ENCODE measurements at regions not wholly inside any gene's neighbourhood (a gene's known extent, or its start where the extent isn't known, plus 50 kb on each side); places are given as distances from the start of the nearest gene placed in this dataset.

DNA sequence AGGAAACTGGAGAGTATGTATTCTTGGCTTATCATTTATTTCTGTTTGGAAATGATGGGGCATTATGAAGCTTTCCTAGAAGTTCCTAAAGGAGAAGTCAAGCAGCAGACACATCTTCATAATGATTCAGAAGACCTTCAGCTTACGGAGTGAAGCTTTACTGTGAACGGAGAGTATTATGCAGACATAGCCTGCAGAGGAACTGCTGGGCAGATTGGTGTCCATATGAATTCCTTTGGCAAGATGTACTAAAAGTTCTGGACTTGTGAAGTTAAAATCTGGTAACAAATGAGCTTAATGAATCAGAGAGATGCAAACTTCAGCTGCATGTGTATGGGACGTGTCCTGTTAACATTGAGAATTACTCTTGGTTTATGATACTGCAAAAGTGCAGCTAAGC lies 60.1 kb downstream of the NABP1 start:
- H3K4me1 Mint-ChIP-seq, result peaks cover 8% of the 10 kb centered on the region
- no peak for ATAC-seq
- no peak overlapping the region for H3K27ac Mint-ChIP-seq
- H3K27me3 Mint-ChIP-seq, result no peaks in the 10 kb centered on the region
- no peaks in the 10 kb centered on the region for H3K36me3 Mint-ChIP-seq
- peaks cover 3% of the 10 kb centered on the region for H3K9me3 Mint-ChIP-seq
- H3K4me3 Mint-ChIP-seq, result no peak overlapping the region

DNA sequence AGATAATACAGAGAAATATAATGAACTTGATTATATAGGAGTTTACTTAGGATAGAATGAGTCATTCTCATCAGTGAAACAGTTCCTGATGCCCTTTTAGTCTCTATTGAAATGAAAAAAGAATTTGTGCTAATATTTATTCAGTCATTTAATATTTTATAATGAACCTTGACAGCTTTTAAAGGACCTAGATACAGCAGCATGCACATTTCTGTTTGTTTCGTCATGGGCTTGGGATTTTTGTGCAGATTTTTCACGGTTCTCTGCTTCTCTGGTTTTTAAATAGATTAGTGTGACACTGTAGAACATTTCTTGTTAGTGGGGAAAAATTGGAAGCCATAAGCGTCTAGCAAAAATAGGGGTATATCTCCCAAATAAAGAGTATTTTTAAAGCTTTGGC lies 60.7 kb downstream of the NABP1 start:
- Mint-ChIP-seq H3K27ac (no peak overlapping the region), H3K4me1 (peaks cover 8% of the 10 kb centered on the region), H3K27me3 (no peaks in the 10 kb centered on the region), H3K9me3 (peaks cover 3% of the 10 kb centered on the region), H3K4me3 (no peak overlapping the region), H3K36me3 (no peaks in the 10 kb centered on the region)
- no peak for ATAC-seq

DNA sequence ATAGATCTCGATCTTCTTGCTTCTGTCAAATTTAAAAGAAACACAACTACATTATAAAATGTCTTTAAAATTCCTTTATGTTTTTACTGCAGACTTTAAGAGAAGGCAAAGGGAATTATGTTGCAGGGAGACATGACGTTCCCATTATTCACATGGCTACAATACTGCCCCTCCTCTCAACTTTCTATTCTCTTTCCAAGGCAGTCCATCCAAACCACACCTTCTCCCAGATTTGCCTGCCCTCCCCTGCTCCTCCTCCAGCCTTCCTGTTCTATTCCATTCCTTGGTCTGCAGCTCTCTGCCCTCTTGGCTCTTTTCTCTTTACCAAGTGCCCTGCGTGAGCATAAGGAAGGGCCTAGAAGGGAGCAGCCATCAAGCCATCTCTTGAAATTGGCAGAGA lies 61.3 kb downstream of the NABP1 start:
- peaks cover 3% of the 10 kb centered on the region for H3K9me3 Mint-ChIP-seq
- no peaks in the 10 kb centered on the region for H3K27me3 Mint-ChIP-seq
- H3K27ac Mint-ChIP-seq, result peak overlapping the region; percentile 2
- H3K4me1 Mint-ChIP-seq, result peaks cover 8% of the 10 kb centered on the region
- no peak overlapping the region for H3K4me3 Mint-ChIP-seq
- no peaks in the 10 kb centered on the region for H3K36me3 Mint-ChIP-seq
- no peak for ATAC-seq

DNA sequence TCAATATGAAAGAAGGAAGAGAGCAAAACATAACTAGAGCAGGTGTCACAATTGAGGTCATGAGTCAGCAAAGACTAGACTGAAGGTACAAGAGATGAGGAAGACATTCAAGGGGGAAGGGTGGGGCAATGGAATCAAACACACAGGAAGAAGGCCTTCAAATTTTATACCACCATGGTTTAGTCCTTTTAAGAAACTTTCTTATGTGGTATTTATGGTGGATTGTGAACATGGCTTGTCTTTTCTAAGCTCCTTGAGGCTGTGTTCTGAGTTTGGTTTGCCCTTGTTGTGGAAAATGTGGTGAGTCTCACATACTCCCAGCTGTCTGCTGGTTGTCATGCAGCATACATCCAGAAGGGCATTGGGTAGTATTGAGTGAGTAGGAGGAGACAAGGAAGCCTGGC lies 62.1 kb downstream of the NABP1 start:
- ATAC-seq, result peak; percentile 66
- Mint-ChIP-seq H3K9me3 (peaks cover 3% of the 10 kb centered on the region), H3K4me3 (no peak overlapping the region), H3K36me3 (no peaks in the 10 kb centered on the region), H3K27me3 (peaks cover 3% of the 10 kb centered on the region), H3K27ac (peak overlapping the region; percentile 2), H3K4me1 (peaks cover 8% of the 10 kb centered on the region)

DNA sequence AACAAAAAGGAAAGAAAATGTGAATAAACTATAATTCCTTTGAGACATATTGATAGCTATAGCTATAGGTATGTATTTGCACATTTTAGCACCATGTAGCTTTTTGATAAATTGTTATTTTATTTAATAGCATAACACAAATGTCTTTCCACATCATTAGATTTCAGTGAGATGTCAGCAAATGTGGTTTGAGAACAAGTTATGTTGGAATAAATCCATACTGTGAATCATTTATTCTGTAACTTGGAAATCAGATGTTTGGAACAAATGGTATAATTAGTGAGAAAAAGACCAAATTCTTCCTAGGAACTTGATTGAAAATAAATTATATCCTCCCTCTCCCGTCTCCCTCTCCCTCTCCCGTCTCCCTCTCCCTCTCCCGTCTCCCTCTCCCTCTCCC lies 62.8 kb downstream of the NABP1 start:
- Mint-ChIP-seq H3K27me3 (peaks cover 8% of the 10 kb centered on the region), H3K36me3 (no peaks in the 10 kb centered on the region), H3K4me3 (no peak overlapping the region), H3K4me1 (peaks cover 8% of the 10 kb centered on the region), H3K9me3 (peaks cover 3% of the 10 kb centered on the region), H3K27ac (no peak overlapping the region)
- no peak for ATAC-seq

DNA sequence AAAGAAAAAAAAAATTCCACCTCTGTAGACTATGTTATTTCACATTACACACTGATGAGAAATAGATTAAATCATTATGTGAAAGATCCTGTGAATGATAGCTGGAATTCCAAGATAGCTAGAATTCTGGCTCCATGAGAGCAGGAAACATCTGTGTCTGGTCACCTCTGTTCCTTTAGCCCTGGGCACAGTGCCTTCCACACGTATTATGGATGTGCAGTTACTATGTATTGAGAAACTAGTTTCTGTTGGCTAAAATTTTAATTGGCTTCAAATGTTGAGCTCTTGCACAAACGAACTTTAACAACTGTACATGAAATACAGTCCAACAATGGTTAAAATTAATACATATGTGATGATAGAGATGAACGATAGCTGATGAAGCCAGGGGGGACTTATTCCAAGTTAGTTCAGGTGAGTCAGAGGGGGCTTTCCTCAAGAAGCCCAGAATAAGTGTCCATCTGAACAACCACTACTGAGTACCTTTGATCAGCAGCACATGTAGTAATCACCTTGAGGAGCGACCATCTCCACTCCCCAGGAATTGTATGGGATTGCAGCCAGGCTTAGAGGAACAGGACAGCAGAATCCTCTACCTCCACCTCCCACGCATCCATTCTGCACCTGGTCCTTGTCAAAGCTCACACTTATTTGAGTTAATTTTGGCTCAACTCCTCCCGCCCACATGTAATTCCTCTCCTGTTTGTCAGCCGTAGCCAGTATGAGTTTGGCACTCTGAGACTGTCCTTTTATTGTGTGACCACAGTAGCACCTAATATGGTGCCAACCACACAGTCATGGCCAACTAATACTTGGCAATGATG lies 68.6 kb downstream of the NABP1 start:
- H3K27ac Mint-ChIP-seq, result no peak overlapping the region
- H3K4me1 Mint-ChIP-seq, result peaks cover 6% of the 10 kb centered on the region
- H3K36me3 Mint-ChIP-seq, result no peaks in the 10 kb centered on the region
- H3K27me3 Mint-ChIP-seq, result peaks cover 8% of the 10 kb centered on the region
- no peaks in the 10 kb centered on the region for H3K9me3 Mint-ChIP-seq
- ATAC-seq, result no peak
- no peak overlapping the region for H3K4me3 Mint-ChIP-seq

DNA sequence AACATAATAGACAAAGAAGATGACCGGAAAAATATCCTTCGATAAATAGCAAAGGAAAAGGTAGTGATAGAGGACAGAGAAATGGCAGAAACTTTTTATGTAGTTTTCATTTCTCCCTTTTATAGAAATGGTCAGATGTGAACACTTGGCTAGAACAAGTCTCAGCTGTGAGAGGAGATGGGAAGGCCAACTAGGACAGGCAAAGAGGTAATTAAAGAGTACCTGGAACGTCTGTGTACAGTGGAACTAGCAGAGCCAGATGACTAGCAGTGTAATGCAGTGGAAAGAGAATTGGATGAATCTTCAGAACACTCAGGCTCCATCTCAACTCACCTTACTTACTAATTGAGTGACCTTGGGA lies 69.2 kb downstream of the NABP1 start:
- Mint-ChIP-seq H3K9me3 (no peaks in the 10 kb centered on the region), H3K27ac (no peak overlapping the region), H3K36me3 (no peaks in the 10 kb centered on the region), H3K4me3 (no peak overlapping the region), H3K27me3 (peaks cover 8% of the 10 kb centered on the region), H3K4me1 (peaks cover 6% of the 10 kb centered on the region)
- no peak for ATAC-seq

DNA sequence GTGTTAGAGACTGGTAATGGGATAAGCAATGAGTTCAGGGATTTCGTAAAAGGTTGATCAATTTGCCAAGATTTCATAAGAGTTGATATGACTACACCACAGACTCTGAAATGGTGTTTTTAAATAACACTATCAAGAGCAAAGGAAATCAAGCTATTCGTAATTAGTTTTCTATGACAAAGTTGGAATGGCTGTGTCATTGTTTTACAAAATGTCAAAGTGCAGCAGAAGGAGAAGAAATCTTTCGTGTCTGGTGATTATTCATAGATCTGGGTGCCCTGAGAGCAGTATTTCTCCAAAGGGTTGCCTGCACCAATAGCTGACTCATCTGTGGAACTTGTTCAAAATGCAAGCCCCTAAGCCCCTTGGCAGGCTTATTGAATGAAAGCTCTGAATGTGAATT lies 70.1 kb downstream of the NABP1 start:
- peaks cover 8% of the 10 kb centered on the region for H3K27me3 Mint-ChIP-seq
- H3K4me3 Mint-ChIP-seq, result no peak overlapping the region
- no peaks in the 10 kb centered on the region for H3K36me3 Mint-ChIP-seq
- H3K4me1 Mint-ChIP-seq, result peaks cover 6% of the 10 kb centered on the region
- H3K9me3 Mint-ChIP-seq, result no peaks in the 10 kb centered on the region
- no peak overlapping the region for H3K27ac Mint-ChIP-seq
- ATAC-seq, result no peak

DNA sequence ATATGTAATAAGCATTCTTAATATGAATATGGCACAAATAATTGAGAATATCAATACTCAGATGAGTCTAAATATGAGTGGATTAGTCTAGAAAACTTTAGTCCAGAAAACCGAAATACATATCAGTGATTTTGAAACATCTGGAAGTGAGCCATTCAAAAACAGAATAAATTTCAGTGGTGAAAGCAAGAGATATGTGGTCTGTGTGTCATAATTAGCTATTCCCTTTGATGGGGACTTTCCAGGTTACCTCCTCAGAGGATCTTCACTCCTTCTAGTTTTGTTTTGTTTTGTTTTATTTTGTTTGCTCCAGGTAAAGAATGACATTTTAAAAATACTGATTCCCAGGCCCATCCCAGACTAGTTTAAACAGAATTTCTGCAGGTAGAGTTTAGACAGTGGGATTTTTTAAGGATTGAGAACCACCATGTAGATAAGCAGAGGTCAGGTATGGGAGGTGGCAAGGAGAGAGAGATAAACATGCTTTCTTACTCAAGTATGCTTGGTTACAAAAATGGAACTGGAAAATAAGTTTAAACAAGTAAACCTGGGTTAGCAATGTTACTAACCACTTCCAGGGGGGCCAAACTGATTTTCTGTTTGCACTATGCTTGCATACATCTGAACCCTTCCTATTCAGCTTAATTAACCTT lies 70.7 kb downstream of the NABP1 start:
- Mint-ChIP-seq H3K4me3 (no peak overlapping the region), H3K4me1 (peaks cover 6% of the 10 kb centered on the region), H3K27ac (no peak overlapping the region), H3K9me3 (no peaks in the 10 kb centered on the region), H3K27me3 (peaks cover 8% of the 10 kb centered on the region), H3K36me3 (no peaks in the 10 kb centered on the region)
- no peak for ATAC-seq

DNA sequence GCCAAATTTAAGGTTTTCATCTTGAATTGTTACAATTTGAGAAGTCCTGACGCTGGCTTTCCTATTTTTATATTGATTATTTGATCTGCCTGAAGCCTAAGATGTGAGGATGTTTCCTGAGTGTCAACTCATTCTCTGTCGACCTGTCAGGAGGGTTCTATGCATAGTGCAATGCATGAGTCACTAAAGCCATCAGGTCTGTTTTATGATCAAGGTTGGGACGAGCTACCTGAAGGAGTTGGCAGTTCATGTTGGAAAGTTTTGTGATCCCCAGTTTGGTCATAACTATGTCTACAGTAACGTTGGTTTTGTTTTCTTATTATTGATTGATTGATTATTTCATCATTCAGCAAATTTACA lies 71.2 kb downstream of the NABP1 start:
- Mint-ChIP-seq H3K27me3 (peaks cover 8% of the 10 kb centered on the region), H3K4me1 (peaks cover 6% of the 10 kb centered on the region), H3K36me3 (no peaks in the 10 kb centered on the region), H3K4me3 (no peak overlapping the region), H3K27ac (no peak overlapping the region), H3K9me3 (no peaks in the 10 kb centered on the region)
- ATAC-seq, result no peak

DNA sequence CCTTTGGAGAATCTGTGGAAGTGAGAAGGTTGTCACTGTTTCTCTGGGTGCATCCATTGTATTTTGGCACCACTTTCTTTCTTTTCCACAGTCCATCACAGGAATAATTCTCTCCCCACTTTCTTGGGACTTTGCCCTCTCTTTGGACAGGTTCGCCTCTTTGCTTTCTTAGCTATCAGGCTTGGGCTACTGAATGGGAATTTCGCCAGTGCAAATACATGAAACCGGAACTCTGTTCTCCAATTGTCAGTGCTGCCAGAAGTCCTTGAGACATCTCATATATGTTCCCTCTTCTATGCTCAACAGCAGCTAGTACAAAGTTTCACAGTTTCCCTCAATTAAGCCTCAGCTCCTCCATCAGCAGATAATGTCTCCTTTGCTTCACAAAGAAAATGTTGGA lies 76.2 kb downstream of the NABP1 start:
- ATAC-seq, result no peak
- H3K36me3 Mint-ChIP-seq, result no peaks in the 10 kb centered on the region
- H3K4me3 Mint-ChIP-seq, result no peak overlapping the region
- H3K4me1 Mint-ChIP-seq, result peaks cover 6% of the 10 kb centered on the region
- no peaks in the 10 kb centered on the region for H3K27me3 Mint-ChIP-seq
- H3K9me3 Mint-ChIP-seq, result no peaks in the 10 kb centered on the region
- H3K27ac Mint-ChIP-seq, result no peak overlapping the region

DNA sequence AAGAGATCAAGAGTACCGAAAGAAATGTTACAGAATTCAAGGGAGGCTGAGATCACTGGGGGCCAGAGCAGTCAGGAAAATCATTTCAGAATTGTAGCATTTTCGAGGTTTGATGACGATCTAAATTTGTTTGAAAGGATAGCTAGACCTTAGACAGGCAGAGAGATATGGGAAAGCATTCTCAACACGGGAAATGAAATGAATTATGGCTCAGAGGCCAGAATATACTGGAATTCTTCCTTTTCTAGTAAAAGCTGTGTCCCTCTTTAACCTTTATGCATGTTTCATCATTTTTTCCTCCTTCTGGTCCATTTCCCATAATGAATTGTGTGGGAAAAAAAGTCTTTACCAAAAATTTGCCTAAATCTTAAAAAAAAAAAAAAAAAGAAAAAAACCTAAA lies 78.8 kb downstream of the NABP1 start:
- H3K4me1 Mint-ChIP-seq, result peaks cover 7% of the 10 kb centered on the region
- H3K36me3 Mint-ChIP-seq, result no peaks in the 10 kb centered on the region
- no peak overlapping the region for H3K27ac Mint-ChIP-seq
- no peak for ATAC-seq
- peaks cover 9% of the 10 kb centered on the region for H3K27me3 Mint-ChIP-seq
- no peak overlapping the region for H3K4me3 Mint-ChIP-seq
- H3K9me3 Mint-ChIP-seq, result no peaks in the 10 kb centered on the region

DNA sequence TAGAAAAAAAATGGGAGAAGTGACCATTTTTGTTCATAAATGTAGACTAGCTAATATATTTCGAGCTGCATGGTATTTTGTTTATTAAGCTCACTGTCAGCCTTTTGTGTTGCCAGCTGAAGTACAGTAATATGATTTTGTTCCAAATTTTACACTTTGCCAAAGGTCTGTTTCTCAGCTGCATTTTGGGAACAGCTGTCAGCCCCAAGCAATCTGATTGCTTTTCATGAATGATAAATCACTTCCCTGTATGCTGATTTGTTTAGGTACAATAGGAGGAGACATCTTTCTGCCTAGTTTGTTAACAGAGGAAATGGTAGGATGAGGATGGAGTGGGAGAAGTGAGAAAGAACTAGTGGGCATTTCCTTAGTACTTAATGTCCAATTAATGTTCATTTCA lies 79.3 kb downstream of the NABP1 start:
- Mint-ChIP-seq H3K4me3 (no peak overlapping the region), H3K9me3 (no peaks in the 10 kb centered on the region), H3K27ac (no peak overlapping the region), H3K27me3 (peaks cover 9% of the 10 kb centered on the region), H3K4me1 (peaks cover 7% of the 10 kb centered on the region), H3K36me3 (no peaks in the 10 kb centered on the region)
- no peak for ATAC-seq

DNA sequence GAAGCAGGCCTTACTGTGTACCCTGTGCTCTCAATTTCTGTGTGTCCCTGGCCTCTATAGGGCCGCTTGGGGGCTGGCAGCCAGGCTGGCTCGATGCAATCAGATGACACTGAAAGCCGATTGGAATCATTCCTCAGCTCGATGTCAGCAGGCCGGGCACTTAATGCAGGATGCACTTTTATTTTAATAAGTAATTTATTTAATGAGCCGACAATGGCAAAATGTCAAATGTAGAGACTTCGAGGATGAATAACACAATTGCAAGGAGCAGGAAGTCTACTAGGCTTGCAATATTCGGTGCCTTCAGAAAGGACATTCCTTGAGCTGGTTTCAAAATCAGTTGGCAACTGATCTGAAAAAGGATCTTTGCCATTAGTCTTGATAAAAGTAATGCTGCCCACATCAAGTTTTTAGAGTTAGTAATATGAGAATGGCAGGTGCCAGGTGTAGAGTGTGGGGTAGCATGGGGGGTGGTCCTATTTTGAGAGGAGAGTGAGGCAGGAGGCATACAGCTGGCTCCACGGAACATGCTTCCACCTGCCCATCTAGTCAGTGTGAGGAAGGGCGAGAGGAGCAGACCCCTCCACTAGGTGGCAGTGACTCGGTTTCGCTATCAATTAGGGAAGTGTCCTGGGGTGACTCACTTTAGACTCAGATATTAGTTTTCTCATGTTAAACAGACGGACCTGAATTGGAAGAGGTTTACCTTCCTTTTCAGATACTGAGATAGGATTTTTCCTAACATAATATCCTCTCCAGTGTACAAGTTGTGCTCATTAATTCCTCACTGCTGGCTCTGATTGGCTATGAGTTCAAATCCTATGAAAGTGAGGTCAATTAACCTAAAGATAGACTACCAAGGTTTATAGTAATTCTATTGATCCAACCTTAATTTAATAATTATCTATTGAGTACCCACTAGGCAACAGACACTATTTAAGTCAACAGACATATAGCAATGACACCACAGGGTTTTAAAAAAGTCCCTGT lies 80.9 kb downstream of the NABP1 start:
- Mint-ChIP-seq H3K4me3 (peak overlapping the region; percentile 21), H3K9me3 (no peaks in the 10 kb centered on the region), H3K27ac (no peak overlapping the region), H3K36me3 (no peaks in the 10 kb centered on the region), H3K4me1 (peaks cover 7% of the 10 kb centered on the region), H3K27me3 (peaks cover 9% of the 10 kb centered on the region)
- ATAC-seq, result peak; percentile 97

DNA sequence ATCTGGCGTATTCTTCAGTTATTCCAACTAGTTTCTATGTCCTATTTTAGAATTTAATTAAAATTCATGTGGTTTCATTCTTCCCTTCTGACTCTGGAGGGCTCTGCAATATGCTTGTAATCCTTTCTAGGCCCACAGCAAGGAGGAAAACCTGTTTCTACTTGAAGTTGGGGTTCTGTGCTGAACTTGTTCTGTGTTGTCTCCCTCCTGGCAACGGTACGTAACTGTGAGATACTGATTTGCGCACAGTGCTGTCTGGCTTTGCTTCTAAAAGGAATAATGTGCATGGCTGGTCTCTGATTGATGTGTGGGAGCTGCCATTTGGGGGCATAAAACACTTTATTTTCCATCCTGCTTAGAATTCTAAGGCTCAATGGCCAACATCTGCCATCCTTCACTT lies 81.7 kb downstream of the NABP1 start:
- Mint-ChIP-seq H3K4me1 (peaks cover 7% of the 10 kb centered on the region), H3K9me3 (no peaks in the 10 kb centered on the region), H3K27ac (no peak overlapping the region), H3K27me3 (peaks cover 9% of the 10 kb centered on the region), H3K4me3 (no peak overlapping the region), H3K36me3 (no peaks in the 10 kb centered on the region)
- ATAC-seq, result no peak
